ENCODE measurements at regions not wholly inside any gene's neighbourhood (a gene's known extent, or its start where the extent isn't known, plus 50 kb on each side); places are given as distances from the start of the nearest gene placed in this dataset.

GRCh38 chr18:71250191-71250590, 961.3 kb downstream of the SOCS6 start:
- TF ChIP-seq POLR2A (IDR thresholded peaks at IDR 0.05; ENCODE audit: low read depth, low read length): no peak
- no peak for TF ChIP-seq TAF1 (IDR thresholded peaks at IDR 0.05; ENCODE audit: low read depth, low read length)
- TF ChIP-seq SPI1 (IDR thresholded peaks at IDR 0.05; ENCODE audit: low read depth, low read length): no peak

Data from GM12891 (cell line).